Aorta (tissue), 5 donors: ENCODE measurements at regions not wholly inside any gene's neighbourhood (a gene's known extent, or its start where the extent isn't known, plus 50 kb on each side); places are given as distances from the start of the nearest gene placed in this dataset.

ENCODE experiments used
- ATAC-seq: fragments of 200-7000 bp; cut with Tn5 transposase; one replicate; pipeline ENCODE4 v1.9.1; 2022; ENCODE audit warnings: moderate library complexity; ENCODE audit not compliant: low FRiP score
- DNase-seq, 2 donors: peaks; one replicate each; pipeline ENCODE4 v3.0.0-alpha.2; 2020
- H3K27ac ChIP-seq, 2 donors: one replicate each; pipeline ENCODE4 v1.5.1; 2013; ENCODE audit warnings: low read length in 2 of 2, mild to moderate bottlenecking in 2 of 2, moderate library complexity in 2 of 2, control low read depth in 1 of 2, inconsistent platforms in 1 of 2, low read depth in 1 of 2
- H3K27me3 ChIP-seq, 2 donors: one replicate each; pipeline ENCODE4 v1.6.1; 2013; ENCODE audit warnings: control low read depth in 1 of 2, low read length in 1 of 2, mild to moderate bottlenecking in 1 of 2, moderate library complexity in 1 of 2; ENCODE audit not compliant: insufficient read depth in 2 of 2, control insufficient read depth in 1 of 2
- H3K36me3 ChIP-seq, 2 donors: one replicate each; pipeline ENCODE4 v1.6.1; 2013; ENCODE audit warnings: control low read depth in 1 of 2, low read length in 1 of 2, mild to moderate bottlenecking in 1 of 2; ENCODE audit not compliant: insufficient read depth in 2 of 2, control insufficient read depth in 1 of 2
- H3K4me1 ChIP-seq, 2 donors: one replicate each; pipeline ENCODE4 v1.6.1; 2013; ENCODE audit warnings: low read length in 2 of 2, control low read depth in 1 of 2, mild to moderate bottlenecking in 1 of 2, moderate library complexity in 1 of 2; ENCODE audit not compliant: insufficient read depth in 2 of 2, control insufficient read depth in 1 of 2
- H3K4me3 ChIP-seq, 2 donors: one replicate each; pipeline ENCODE4 v1.5.1; 2013; ENCODE audit warnings: low read length in 2 of 2, control low read depth in 1 of 2, mild to moderate bottlenecking in 1 of 2
- H3K9me3 ChIP-seq: one replicate; pipeline ENCODE4 v1.6.1; 2013; ENCODE audit warnings: mild to moderate bottlenecking, low read length; ENCODE audit not compliant: control insufficient read depth
- WGBS, 2 donors: extraction: QIAGEN DNeasy Blood & Tissue Kit; methylation state at CpG; one replicate each; pipeline ENCODE4 v1.1.7; 2013; 5-methylcytosine and 5-hydroxymethylcytosine counted together
- intact Hi-C, 2 donors: fragments of 100-400 bp; cut with DNase I; formaldehyde crosslinking; loops; one replicate each; pipeline versions ENCODE4 v1.14.2 to v1.15.0; 2022
- donor health status: healthy with polysubstance abuse.
- donor health status: Bipolar disorder and iron deficiency.
- donor health status: DM: no; HTN: no; CAD: no.
- donor health status: DM: no; HTN: no; CAD: no.
- donor health status: DM: yes; HTN: yes; CAD: no.

- H3K27ac ChIP-seq: no peak overlapping the region
- H3K4me1 ChIP-seq: no peaks in the 10 kb centered on the region
- H3K9me3 ChIP-seq: no peaks in the 10 kb centered on the region
- intact Hi-C loops: no loop called here
- no peaks in the 10 kb centered on the region for H3K36me3 ChIP-seq
- no peaks in the 10 kb centered on the region for H3K27me3 ChIP-seq
- 71 to 74% methylated on average over 7 of the region's 7 CpGs for WGBS, 2 donors
- DNase-seq (no peak), ATAC-seq (no peak)
- H3K4me3 ChIP-seq: no peak overlapping the region
These were observed 391.2 kb downstream of the IL20RB start for GRCh38 chr3:137348936-137349335.

GRCh38 chr3:137349557-137350348 lies 392.0 kb downstream of the IL20RB start:
- no peak overlapping the region for H3K27ac ChIP-seq
- no peak overlapping the region for H3K4me3 ChIP-seq
- 52 to 57% methylated on average over 8 of the region's 8 CpGs for WGBS, 2 donors
- H3K36me3 ChIP-seq: no peaks in the 10 kb centered on the region
- H3K27me3 ChIP-seq: no peaks in the 10 kb centered on the region
- DNase-seq (no peak), ATAC-seq (no peak)
- H3K4me1 ChIP-seq: no peaks in the 10 kb centered on the region
- H3K9me3 ChIP-seq: no peaks in the 10 kb centered on the region
- intact Hi-C loops: no loop called here

- Histone ChIP-seq H3K27ac (no peak overlapping the region), H3K36me3 (no peaks in the 10 kb centered on the region), H3K4me3 (no peak overlapping the region), H3K27me3 (no peaks in the 10 kb centered on the region), H3K9me3 (no peaks in the 10 kb centered on the region), H3K4me1 (no peaks in the 10 kb centered on the region)
- intact Hi-C loops: no loop called here
- ATAC-seq (no peak), DNase-seq (no peak)
- 84 to 92% methylated on average over 2 of the region's 2 CpGs for WGBS, 2 donors
These were observed 402.9 kb downstream of the IL20RB start for GRCh38 chr3:137360531-137361201.

- no peaks in the 10 kb centered on the region for H3K4me1 ChIP-seq
- intact Hi-C loops: no loop called here
- no peaks in the 10 kb centered on the region for H3K27me3 ChIP-seq
- no peaks in the 10 kb centered on the region for H3K36me3 ChIP-seq
- DNase-seq (no peak), ATAC-seq (no peak)
- 77 to 85% methylated on average over 3 of the region's 3 CpGs for WGBS, 2 donors
- peaks cover 4% of the 10 kb centered on the region for H3K9me3 ChIP-seq
- no peak overlapping the region for H3K27ac ChIP-seq
- no peak overlapping the region for H3K4me3 ChIP-seq
These were observed 382.0 kb upstream of the SOX14 start for GRCh38 chr3:137382005-137382594.

GRCh38 chr3:137385922-137386321 lies 378.2 kb upstream of the SOX14 start:
- H3K4me1 ChIP-seq: no peaks in the 10 kb centered on the region
- intact Hi-C loops: no loop called here
- 85 to 93% methylated on average over 1 of the region's 1 CpG for WGBS, 2 donors
- no peak overlapping the region for H3K4me3 ChIP-seq
- H3K36me3 ChIP-seq: no peaks in the 10 kb centered on the region
- peaks cover 2% of the 10 kb centered on the region for H3K9me3 ChIP-seq
- DNase-seq: no peak
- no peaks in the 10 kb centered on the region for H3K27me3 ChIP-seq
- ATAC-seq: no peak
- H3K27ac ChIP-seq: no peak overlapping the region

- H3K27me3 ChIP-seq: no peaks in the 10 kb centered on the region
- no peak for DNase-seq
- 27 to 34% methylated on average over 2 of the region's 2 CpGs for WGBS, 2 donors
- no peak for ATAC-seq
- no peaks in the 10 kb centered on the region for H3K4me1 ChIP-seq
- H3K27ac ChIP-seq: no peak overlapping the region
- no peaks in the 10 kb centered on the region for H3K9me3 ChIP-seq
- intact Hi-C loops: no loop called here
- H3K4me3 ChIP-seq: no peak overlapping the region
- H3K36me3 ChIP-seq: no peaks in the 10 kb centered on the region
These were observed 354.5 kb upstream of the SOX14 start for GRCh38 chr3:137409584-137409983.

GRCh38 chr3:137410028-137410427 lies 354.1 kb upstream of the SOX14 start:
- Histone ChIP-seq H3K9me3 (no peaks in the 10 kb centered on the region), H3K27ac (no peak overlapping the region), H3K4me1 (no peaks in the 10 kb centered on the region), H3K27me3 (no peaks in the 10 kb centered on the region), H3K4me3 (no peak overlapping the region), H3K36me3 (no peaks in the 10 kb centered on the region)
- ATAC-seq (no peak), DNase-seq (no peak)
- WGBS, 2 donors: 52 to 69% methylated on average over 1 of the region's 1 CpG
- intact Hi-C loops: no loop called here

GRCh38 chr3:137420198-137420995 lies 343.7 kb upstream of the SOX14 start:
- intact Hi-C loops: no loop called here
- ATAC-seq (peak; percentile 36), DNase-seq (peak in 1 of 2 donors; percentile 53)
- Histone ChIP-seq H3K4me3 (no peak overlapping the region), H3K9me3 (peaks cover 3% of the 10 kb centered on the region), H3K27ac (no peak overlapping the region), H3K36me3 (no peaks in the 10 kb centered on the region), H3K4me1 (no peaks in the 10 kb centered on the region), H3K27me3 (no peaks in the 10 kb centered on the region)
- WGBS, 2 donors: 75 to 86% methylated on average over 4 of the region's 4 CpGs
